Esophagus (tissue), 2 donors: ENCODE measurements at regions not wholly inside any gene's neighbourhood (a gene's known extent, or its start where the extent isn't known, plus 50 kb on each side); places are given as distances from the start of the nearest gene placed in this dataset.

ENCODE experiments used
- H3K27ac ChIP-seq, 2 donors: one replicate each; pipeline ENCODE4 v1.5.1; 2013; ENCODE audit warnings: low read depth in 2 of 2, mild to moderate bottlenecking in 2 of 2, inconsistent platforms in 1 of 2, low read length in 1 of 2, moderate library complexity in 1 of 2
- H3K27me3 ChIP-seq, 2 donors: one replicate each; pipeline ENCODE4 v1.6.1; 2013; ENCODE audit warnings: low read length in 2 of 2, control low read depth in 1 of 2, mild to moderate bottlenecking in 1 of 2; ENCODE audit not compliant: insufficient read depth in 2 of 2, control insufficient read depth in 1 of 2
- H3K36me3 ChIP-seq, 2 donors: one replicate each; pipeline ENCODE4 v1.6.1; 2013; ENCODE audit warnings: low read length in 1 of 2; ENCODE audit not compliant: control insufficient read depth in 2 of 2, insufficient read depth in 2 of 2
- H3K4me1 ChIP-seq, 2 donors: one replicate each; pipeline ENCODE4 v1.6.1; 2013; ENCODE audit warnings: low read length in 1 of 2; ENCODE audit not compliant: control insufficient read depth in 2 of 2, insufficient read depth in 2 of 2
- H3K4me3 ChIP-seq, 2 donors: one replicate each; pipeline ENCODE4 v1.5.1; 2013; ENCODE audit warnings: low read length in 2 of 2, mild to moderate bottlenecking in 2 of 2, low read depth in 1 of 2, moderate library complexity in 1 of 2
- H3K9me3 ChIP-seq, 2 donors: one replicate each; pipeline ENCODE4 v1.6.1; 2013; ENCODE audit warnings: mild to moderate bottlenecking in 2 of 2, low read depth in 1 of 2, low read length in 1 of 2, moderate library complexity in 1 of 2; ENCODE audit not compliant: control insufficient read depth in 2 of 2, insufficient read depth in 1 of 2
- WGBS, 2 donors: extraction: QIAGEN DNeasy Blood & Tissue Kit; methylation state at CpG; one replicate each; pipeline ENCODE4 v1.1.7; 2013; 5-methylcytosine and 5-hydroxymethylcytosine counted together
- donor health status: healthy with polysubstance abuse.
- donor health status: Bipolar disorder and iron deficiency.

DNA sequence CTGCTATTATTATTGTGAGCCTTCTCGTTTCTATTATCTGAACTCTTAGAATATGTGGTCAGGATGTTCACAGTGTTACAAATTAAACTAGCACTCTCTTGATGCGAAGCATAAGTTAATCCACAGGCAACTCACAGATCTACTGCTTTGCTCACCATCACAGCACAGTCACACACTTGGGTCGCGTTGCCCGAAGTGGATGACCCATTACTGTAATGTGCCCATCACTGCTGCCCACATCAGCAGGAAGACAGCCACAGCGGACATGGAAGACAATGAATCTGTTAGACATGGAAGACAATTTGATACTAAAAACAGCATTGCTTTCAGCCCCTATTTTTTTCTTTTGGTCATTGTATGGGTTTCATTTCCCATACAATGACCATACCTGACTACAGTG is 216.4 kb upstream of the B3GAT1 start:
- Histone ChIP-seq H3K27me3 (no peaks in the 10 kb centered on the region), H3K27ac (no peak overlapping the region), H3K4me3 (no peak overlapping the region), H3K4me1 (no peaks in the 10 kb centered on the region), H3K9me3 (peaks cover 0 to 3% of the 10 kb centered on the region in 2 donors), H3K36me3 (no peaks in the 10 kb centered on the region)
- 90 to 91% methylated on average over 6 of the region's 6 CpGs for WGBS, 2 donors

DNA sequence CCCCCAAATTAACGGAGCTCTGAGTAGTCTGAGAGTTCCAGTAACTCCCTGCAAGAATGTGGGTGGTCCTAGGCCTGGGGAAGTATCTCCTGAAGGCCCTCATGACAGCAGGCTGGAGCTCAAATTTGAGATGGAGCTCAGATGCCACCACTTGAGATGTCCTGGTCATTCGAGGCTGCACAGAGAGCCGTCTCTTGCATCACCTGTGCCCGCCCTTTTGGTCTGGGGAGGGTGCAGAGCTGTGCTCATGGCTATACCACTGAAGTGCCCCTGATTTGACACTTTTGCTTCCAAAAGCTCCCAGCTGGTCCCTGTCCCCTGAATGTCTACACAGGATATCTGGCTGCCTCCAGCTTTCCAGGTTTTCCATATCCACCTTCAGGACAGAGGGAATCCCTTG is 214.0 kb upstream of the B3GAT1 start:
- no peaks in the 10 kb centered on the region for H3K36me3 ChIP-seq
- H3K4me1 ChIP-seq: no peaks in the 10 kb centered on the region
- H3K9me3 ChIP-seq: no peaks in the 10 kb centered on the region
- H3K4me3 ChIP-seq: no peak overlapping the region
- H3K27ac ChIP-seq: no peak overlapping the region
- WGBS, 2 donors: 79 to 85% methylated on average over 4 of the region's 4 CpGs
- H3K27me3 ChIP-seq: no peaks in the 10 kb centered on the region

DNA sequence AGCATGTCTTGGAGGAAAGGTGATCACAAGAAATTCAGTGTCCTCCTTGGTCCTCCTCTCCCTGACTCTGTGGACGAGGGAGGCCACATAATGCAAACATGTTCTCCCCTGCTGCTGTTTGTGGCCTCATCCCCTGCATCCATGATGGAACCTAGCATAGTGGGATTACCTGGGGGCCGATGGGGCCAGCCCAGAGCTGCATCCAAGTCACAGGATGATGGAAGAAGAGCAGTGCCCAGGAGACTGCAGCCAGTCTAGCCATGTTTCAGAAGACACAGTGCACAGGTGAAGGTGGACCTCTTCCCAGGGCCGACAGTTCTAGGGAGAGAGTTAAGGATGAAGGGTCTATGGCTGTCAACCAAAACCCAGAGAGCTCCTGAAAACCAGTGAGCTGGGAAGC is 213.6 kb upstream of the B3GAT1 start:
- no peak overlapping the region for H3K4me3 ChIP-seq
- H3K9me3 ChIP-seq: no peaks in the 10 kb centered on the region
- no peaks in the 10 kb centered on the region for H3K36me3 ChIP-seq
- H3K4me1 ChIP-seq: no peaks in the 10 kb centered on the region
- H3K27me3 ChIP-seq: no peaks in the 10 kb centered on the region
- WGBS, 2 donors: 57 to 67% methylated on average over 3 of the region's 3 CpGs
- H3K27ac ChIP-seq: no peak overlapping the region

- H3K9me3 ChIP-seq: no peaks in the 10 kb centered on the region
- no peak overlapping the region for H3K27ac ChIP-seq
- H3K27me3 ChIP-seq: no peaks in the 10 kb centered on the region
- H3K4me1 ChIP-seq: no peaks in the 10 kb centered on the region
- 74% methylated on average over 3 of the region's 3 CpGs for WGBS, 2 donors
- no peak overlapping the region for H3K4me3 ChIP-seq
- H3K36me3 ChIP-seq: no peaks in the 10 kb centered on the region
Measured at GRCh38 chr11:134625151-134625550, 213.1 kb upstream of the B3GAT1 start.

DNA sequence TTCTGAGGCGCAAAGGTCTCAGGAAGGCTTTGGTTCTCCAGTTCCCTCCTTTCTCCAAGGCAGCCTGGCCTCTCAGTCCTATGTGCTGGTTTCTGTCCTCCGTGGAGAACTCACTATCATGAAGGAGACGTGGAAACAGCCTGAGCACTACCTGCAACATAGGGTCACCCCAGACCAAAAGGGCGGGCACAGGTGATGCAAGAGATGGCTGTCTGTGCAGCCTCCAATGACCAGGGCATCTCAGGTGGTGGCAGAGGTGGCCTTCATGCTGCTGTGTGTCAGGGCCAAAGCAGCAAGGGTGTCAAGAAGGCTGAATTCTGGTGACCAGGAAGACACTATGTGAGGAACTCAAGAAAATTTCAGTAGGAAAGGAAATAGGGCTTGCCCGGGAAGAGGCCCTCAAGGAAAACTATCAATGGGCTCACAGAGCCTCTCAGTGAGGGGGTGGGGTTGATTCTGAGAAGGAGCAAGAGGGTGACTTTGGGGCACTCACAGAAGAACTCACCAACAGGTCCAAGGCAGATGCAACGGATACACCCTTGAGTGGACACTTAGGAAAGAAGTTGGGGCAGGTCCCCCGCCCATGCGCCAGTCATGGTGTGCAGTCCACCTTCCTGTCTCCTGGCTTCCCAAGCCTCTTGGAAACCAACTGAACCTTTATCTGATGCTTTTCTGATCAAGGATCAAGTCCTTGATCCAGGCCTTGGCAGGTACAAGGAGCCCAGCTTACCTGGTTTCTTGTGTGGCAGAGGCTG is 212.3 kb upstream of the B3GAT1 start:
- Histone ChIP-seq H3K4me3 (no peak overlapping the region), H3K4me1 (no peaks in the 10 kb centered on the region), H3K36me3 (no peaks in the 10 kb centered on the region), H3K27me3 (no peaks in the 10 kb centered on the region), H3K9me3 (no peaks in the 10 kb centered on the region), H3K27ac (no peak overlapping the region)
- WGBS, 2 donors: 86 to 92% methylated on average over 8 of the region's 8 CpGs

GRCh38 chr11:134623711-134624110 is 211.7 kb upstream of the B3GAT1 start:
- H3K9me3 ChIP-seq: no peaks in the 10 kb centered on the region
- H3K4me3 ChIP-seq: no peak overlapping the region
- no peak overlapping the region for H3K27ac ChIP-seq
- H3K4me1 ChIP-seq: no peaks in the 10 kb centered on the region
- H3K27me3 ChIP-seq: no peaks in the 10 kb centered on the region
- H3K36me3 ChIP-seq: no peaks in the 10 kb centered on the region
- WGBS, 2 donors: 88 to 89% methylated on average over 5 of the region's 5 CpGs

DNA sequence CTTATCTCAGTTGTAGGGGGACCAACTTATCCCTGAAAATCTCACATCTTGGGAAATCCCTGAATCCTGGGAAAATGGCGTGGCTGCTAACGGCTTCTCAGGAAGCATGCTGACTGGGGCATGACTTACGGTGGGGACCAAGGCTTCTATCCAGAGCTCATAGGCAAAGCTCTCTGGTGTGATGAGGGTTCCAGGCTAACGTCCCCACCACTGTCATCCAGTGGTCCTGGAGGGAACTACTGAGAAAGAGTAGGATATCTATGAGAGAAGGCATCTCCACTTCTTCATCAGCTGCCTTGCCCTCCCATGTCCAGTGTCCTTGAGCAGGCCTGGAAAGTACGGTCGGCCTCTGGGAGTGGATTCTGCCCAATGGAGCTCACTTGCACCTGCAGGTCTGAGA is 210.4 kb upstream of the B3GAT1 start:
- no peaks in the 10 kb centered on the region for H3K36me3 ChIP-seq
- H3K4me1 ChIP-seq: no peaks in the 10 kb centered on the region
- no peaks in the 10 kb centered on the region for H3K9me3 ChIP-seq
- no peaks in the 10 kb centered on the region for H3K27me3 ChIP-seq
- no peak overlapping the region for H3K27ac ChIP-seq
- H3K4me3 ChIP-seq: no peak overlapping the region
- WGBS, 2 donors: 88 to 90% methylated on average over 6 of the region's 6 CpGs

GRCh38 chr11:134617360-134617759 is 205.3 kb upstream of the B3GAT1 start:
- H3K4me3 ChIP-seq: no peak overlapping the region
- H3K27ac ChIP-seq: no peak overlapping the region
- H3K9me3 ChIP-seq: no peaks in the 10 kb centered on the region
- H3K27me3 ChIP-seq: no peaks in the 10 kb centered on the region
- no peaks in the 10 kb centered on the region for H3K36me3 ChIP-seq
- WGBS, 2 donors: 86 to 87% methylated on average over 9 of the region's 9 CpGs
- H3K4me1 ChIP-seq: no peaks in the 10 kb centered on the region

DNA sequence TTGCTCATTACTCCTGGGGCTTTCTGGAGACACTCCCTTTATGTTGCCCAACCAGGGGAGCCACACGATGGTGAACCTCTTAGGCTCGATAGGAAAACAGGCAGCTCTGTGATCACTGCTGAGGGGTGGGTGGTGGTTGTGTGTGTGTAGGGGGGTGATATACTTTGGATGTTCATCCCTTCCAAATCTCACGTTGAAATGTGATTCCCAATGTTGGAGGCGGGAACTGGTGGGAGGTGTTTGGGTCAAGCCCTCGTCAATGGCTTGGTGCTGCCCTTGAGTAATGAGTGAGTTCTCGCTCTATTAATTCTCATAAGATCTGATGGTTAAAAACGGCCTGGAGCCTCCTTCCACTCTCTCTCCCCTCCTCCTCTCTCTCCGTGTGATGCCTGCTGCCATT is 204.0 kb upstream of the B3GAT1 start:
- WGBS, 2 donors: 77 to 82% methylated on average over 8 of the region's 8 CpGs
- Histone ChIP-seq H3K4me3 (no peak overlapping the region), H3K27me3 (no peaks in the 10 kb centered on the region), H3K36me3 (no peaks in the 10 kb centered on the region), H3K27ac (no peak overlapping the region), H3K9me3 (no peaks in the 10 kb centered on the region), H3K4me1 (no peaks in the 10 kb centered on the region)

- H3K36me3 ChIP-seq: no peaks in the 10 kb centered on the region
- H3K9me3 ChIP-seq: no peaks in the 10 kb centered on the region
- H3K27me3 ChIP-seq: no peaks in the 10 kb centered on the region
- H3K27ac ChIP-seq: no peak overlapping the region
- 74 to 81% methylated on average over 5 of the region's 5 CpGs for WGBS, 2 donors
- H3K4me3 ChIP-seq: no peak overlapping the region
- no peaks in the 10 kb centered on the region for H3K4me1 ChIP-seq
Measured at GRCh38 chr11:134615041-134615615, 203.1 kb upstream of the B3GAT1 start.
